ENCODE measurements at regions not wholly inside any gene's neighbourhood (a gene's known extent, or its start where the extent isn't known, plus 50 kb on each side); places are given as distances from the start of the nearest gene placed in this dataset.

DNA sequence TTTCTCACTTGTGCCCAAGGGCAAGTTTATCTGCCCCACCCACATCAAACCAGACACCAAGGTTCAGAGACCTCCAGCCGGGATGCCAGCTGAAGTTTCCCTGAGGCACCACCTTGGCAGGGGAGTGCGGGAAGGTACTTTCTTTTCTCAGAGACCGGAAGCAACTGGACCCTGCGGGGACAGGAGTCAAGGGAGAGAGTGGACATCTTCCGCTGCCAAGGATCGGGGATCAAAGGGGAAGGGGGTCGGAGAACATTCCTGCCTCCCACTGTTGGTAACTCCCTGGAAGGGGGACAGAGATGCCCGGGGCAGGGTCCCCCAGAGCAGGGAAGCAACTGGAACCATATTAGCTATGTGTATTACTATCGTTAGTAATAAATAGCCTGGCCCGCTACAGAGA, 161.8 kb downstream of the DICER1 start:
- H3K27me3 ChIP-seq, result no peaks in the 10 kb centered on the region
- H3K27ac ChIP-seq, result no peak overlapping the region
- H3K9me3 ChIP-seq, result no peaks in the 10 kb centered on the region
- no peaks in the 10 kb centered on the region for H3K36me3 ChIP-seq
- no peak overlapping the region for H3K4me3 ChIP-seq
- no peaks in the 10 kb centered on the region for H3K4me1 ChIP-seq
- no peak for DNase-seq
- TF ChIP-seq POLR2A (IDR thresholded peaks at IDR 0.05), result no peak
- TF ChIP-seq, protein P1, sequence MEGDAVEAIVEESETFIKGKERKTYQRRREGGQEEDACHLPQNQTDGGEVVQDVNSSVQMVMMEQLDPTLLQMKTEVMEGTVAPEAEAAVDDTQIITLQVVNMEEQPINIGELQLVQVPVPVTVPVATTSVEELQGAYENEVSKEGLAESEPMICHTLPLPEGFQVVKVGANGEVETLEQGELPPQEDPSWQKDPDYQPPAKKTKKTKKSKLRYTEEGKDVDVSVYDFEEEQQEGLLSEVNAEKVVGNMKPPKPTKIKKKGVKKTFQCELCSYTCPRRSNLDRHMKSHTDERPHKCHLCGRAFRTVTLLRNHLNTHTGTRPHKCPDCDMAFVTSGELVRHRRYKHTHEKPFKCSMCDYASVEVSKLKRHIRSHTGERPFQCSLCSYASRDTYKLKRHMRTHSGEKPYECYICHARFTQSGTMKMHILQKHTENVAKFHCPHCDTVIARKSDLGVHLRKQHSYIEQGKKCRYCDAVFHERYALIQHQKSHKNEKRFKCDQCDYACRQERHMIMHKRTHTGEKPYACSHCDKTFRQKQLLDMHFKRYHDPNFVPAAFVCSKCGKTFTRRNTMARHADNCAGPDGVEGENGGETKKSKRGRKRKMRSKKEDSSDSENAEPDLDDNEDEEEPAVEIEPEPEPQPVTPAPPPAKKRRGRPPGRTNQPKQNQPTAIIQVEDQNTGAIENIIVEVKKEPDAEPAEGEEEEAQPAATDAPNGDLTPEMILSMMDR (IDR thresholded peaks at IDR 0.05), result no peak

DNA sequence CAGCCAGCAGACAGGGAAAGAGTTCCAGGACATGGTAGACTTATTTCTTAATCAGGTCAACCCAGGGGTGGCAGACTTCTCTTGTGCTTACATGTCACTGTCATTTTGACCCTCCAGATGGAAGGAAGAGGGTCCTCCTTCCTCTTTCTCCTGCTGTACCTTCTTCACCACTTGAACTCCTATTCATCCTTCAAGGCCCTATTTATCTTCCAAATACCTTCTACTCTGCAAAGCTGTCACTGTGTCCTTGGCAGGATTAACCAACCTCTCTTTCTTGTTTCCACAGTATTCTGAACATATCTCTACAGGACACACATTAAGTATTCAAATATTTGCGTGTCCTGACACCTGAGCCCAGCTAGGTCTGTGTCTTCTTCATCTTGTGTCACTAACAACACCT, 163.1 kb downstream of the DICER1 start:
- Histone ChIP-seq H3K27me3 (no peaks in the 10 kb centered on the region), H3K4me3 (no peak overlapping the region), H3K27ac (no peak overlapping the region), H3K4me1 (no peaks in the 10 kb centered on the region), H3K9me3 (no peaks in the 10 kb centered on the region), H3K36me3 (no peaks in the 10 kb centered on the region)
- no peak for TF ChIP-seq POLR2A (IDR thresholded peaks at IDR 0.05)
- TF ChIP-seq, protein P1 (IDR thresholded peaks at IDR 0.05), result no peak
- DNase-seq, result no peak

DNA sequence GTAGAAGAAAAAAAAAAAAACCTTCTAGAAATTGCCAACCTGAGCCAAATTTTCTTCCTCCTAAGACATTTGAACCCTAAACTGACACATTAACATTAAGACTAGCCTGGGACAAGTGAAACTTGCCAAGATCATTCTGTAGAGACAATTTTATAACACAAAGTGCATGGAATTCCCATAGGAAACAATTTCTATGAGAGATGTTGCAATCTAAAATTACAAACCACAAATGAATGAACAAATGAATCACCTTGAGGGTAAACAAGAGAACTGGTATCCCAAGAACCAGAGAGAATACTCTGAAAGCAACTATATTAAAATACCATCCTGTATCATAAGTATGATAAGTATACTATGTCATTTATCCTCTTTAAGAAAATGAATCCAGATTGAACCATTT, 165.3 kb downstream of the DICER1 start:
- TF ChIP-seq POLR2A (IDR thresholded peaks at IDR 0.05), result no peak
- TF ChIP-seq, protein P1 (IDR thresholded peaks at IDR 0.05), result no peak

DNA sequence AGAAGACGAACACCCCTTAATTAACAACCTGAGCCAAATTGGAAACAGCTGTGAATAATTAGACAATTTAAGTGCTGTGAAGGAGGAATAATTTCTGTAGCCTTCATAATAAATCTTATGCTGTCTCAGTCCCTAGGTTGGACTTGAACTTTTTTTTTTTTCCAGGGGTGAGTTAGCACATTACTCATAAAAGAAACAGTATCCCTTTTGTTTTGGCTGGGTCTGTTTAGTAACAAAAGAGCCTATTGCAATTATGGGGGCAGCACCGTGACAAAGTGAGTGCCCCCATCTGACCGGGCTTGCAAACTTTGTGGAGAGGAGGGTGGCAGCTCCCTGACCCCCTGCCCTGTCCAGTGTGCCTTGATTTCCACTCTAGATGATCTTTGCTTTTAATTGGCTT, 167.4 kb downstream of the DICER1 start:
- H3K36me3 ChIP-seq, result no peaks in the 10 kb centered on the region
- H3K9me3 ChIP-seq, result no peaks in the 10 kb centered on the region
- no peak overlapping the region for H3K27ac ChIP-seq
- DNase-seq, result no peak
- H3K27me3 ChIP-seq, result no peaks in the 10 kb centered on the region
- no peak overlapping the region for H3K4me3 ChIP-seq
- TF ChIP-seq, protein P1 (IDR thresholded peaks at IDR 0.05), result no peak
- H3K4me1 ChIP-seq, result no peaks in the 10 kb centered on the region

More for the DNA sequence above, 165.3 kb downstream of the DICER1 start:
- Histone ChIP-seq H3K27me3 (no peaks in the 10 kb centered on the region), H3K4me1 (no peaks in the 10 kb centered on the region), H3K36me3 (no peaks in the 10 kb centered on the region), H3K9me3 (no peaks in the 10 kb centered on the region), H3K4me3 (no peak overlapping the region), H3K27ac (no peak overlapping the region)
- DNase-seq, result no peak

DNA sequence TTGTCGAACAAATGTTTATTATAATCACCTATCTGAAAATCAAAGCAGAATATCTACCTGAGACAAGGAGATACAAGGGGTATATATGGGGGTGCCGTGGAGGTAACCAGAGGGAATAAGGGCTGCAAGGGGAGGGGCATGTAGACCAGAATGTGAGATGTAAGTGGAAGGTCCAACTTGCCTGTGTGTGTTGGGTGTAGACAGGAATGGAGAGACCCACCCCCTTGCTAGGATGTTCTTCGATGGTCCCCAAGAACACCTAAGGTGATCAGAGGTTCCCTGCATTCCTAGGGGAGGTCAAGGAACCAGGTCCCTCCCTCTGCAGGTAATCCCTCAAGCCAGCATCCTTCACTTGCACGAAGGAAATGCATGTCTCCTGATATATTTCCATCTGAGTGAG, 167.9 kb downstream of the DICER1 start:
- TF ChIP-seq, protein P1 (IDR thresholded peaks at IDR 0.05), result no peak
- TF ChIP-seq POLR2A (IDR thresholded peaks at IDR 0.05), result no peak
- H3K4me1 ChIP-seq, result no peaks in the 10 kb centered on the region

DNA sequence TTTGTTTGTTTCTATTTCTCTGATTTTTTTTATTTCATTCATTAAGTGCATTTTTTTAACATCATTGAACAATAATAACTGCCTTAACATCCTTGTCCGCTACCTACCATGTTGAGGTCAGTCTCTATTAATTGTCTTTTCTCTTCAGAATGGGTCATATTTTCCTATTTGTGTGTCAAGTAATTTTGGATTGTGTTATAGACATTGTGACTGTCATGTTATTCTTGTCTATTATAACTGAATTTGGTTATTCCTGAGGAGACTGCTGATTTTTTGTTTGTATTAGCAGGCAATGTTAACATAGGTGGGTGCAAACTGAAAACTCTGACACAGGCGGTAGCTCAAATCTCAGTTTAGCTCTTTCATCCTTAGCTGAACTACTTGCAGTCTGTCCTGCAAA, 169.9 kb downstream of the DICER1 start:
- DNase-seq, result no peak
- Histone ChIP-seq H3K9me3 (no peaks in the 10 kb centered on the region), H3K36me3 (no peaks in the 10 kb centered on the region), H3K27ac (no peak overlapping the region), H3K4me3 (no peak overlapping the region), H3K27me3 (no peaks in the 10 kb centered on the region), H3K4me1 (no peaks in the 10 kb centered on the region)
- TF ChIP-seq POLR2A (IDR thresholded peaks at IDR 0.05), result no peak
- TF ChIP-seq, protein P1 (IDR thresholded peaks at IDR 0.05), result no peak

More for the DNA sequence above, 167.9 kb downstream of the DICER1 start:
- H3K4me3 ChIP-seq, result no peak overlapping the region
- DNase-seq, result no peak
- H3K36me3 ChIP-seq, result no peaks in the 10 kb centered on the region
- no peak overlapping the region for H3K27ac ChIP-seq
- no peaks in the 10 kb centered on the region for H3K9me3 ChIP-seq
- H3K27me3 ChIP-seq, result no peaks in the 10 kb centered on the region

Data from Peyer's patch (tissue), 4 donors.